ENCODE measurements at regions not wholly inside any gene's neighbourhood (a gene's known extent, or its start where the extent isn't known, plus 50 kb on each side); places are given as distances from the start of the nearest gene placed in this dataset.

- DNase-seq, result no peak
These were observed 1140.1 kb downstream of the BRD1 start for GRCh38 chr22:48687606-48688005.

GRCh38 chr22:48686694-48687302, 1140.9 kb downstream of the BRD1 start:
- DNase-seq, result no peak

GRCh38 chr22:48685767-48686166, 1141.9 kb downstream of the BRD1 start:
- DNase-seq, result no peak

- no peak for DNase-seq
These were observed 1144.0 kb downstream of the BRD1 start for GRCh38 chr22:48683640-48684039.

DNA sequence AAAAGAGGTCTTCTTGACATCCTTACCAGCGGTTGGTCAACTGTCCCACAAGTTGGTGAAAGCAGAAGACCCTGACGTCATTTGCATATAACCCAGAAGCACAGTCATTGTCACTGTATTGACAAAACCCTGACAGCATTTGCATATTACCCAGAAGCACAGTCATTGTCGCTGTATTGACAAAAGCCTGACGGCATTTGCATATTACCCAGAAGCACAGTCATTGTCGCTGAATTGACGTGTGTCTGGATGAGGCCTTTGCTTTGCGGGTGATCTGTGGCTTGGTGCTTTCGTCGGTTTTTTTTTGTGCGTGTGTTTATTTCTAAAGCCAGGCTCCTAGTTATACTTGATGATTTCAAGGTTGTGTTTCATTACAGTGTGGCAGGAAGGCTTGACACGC, 1145.2 kb downstream of the BRD1 start:
- DNase-seq, result no peak

DNA sequence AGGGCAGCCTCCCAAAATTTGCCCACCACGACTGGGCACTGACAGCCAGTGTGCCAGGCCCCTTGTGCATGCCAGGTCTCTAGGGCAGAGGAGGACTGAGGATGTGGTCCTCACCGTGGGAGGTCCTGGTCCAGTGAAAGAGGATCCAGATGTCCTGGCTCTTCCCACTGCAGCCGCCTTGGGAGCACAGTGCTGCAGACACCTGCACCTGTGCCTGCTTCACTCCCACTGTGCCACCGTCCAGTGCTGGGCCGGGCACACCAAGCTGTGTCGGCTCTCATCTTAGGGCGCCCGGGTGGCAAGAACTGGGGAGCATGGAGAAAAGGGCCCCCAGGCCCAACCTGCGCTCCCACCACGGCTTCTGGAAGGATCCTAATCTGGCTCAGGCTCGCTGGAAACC, 1147.1 kb downstream of the BRD1 start:
- DNase-seq, result no peak

DNA sequence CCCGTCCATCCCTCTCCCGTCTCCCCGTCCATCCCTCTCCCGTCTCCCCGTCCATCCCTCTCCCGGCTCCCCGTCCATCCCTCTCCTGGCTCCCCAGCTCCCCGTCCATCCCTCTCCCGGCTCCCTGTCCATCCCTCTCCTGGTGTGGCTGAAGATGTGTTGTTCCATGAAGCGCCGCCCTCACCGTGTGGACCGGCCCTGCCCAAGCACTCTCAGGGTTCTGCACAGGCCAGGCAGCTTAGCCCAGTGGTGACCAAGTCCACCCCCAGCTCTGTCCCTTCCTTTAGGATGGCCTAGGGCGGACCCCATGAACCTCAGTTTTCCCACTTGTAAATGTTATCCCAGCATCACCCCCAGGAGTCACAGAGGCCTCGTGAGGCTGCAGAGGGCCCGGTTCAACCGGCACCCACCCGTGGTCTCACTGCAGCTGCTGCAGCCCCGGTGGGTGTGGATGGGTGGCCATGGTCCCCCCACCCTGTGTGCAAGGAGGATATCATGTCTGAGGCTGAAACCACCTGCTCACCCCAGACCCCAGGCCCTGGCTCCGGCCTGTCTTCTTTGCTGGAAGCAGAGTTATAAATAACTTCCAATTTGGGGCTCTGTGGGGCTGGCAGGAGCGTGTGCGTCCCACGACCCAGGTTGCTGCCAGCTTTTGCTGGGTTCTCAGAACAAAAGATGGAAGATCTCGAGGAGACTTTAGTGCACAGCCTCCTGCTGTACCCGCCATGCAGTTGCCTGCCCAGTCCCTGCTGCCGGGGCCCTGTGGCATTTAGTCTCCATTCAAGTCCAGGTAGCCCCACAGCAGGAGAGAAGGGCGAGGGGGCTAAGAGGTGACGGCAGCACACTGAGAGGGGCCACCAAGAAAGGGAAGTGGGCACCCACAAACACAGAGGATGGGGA, 1147.8 kb downstream of the BRD1 start:
- DNase-seq, result no peak

DNA sequence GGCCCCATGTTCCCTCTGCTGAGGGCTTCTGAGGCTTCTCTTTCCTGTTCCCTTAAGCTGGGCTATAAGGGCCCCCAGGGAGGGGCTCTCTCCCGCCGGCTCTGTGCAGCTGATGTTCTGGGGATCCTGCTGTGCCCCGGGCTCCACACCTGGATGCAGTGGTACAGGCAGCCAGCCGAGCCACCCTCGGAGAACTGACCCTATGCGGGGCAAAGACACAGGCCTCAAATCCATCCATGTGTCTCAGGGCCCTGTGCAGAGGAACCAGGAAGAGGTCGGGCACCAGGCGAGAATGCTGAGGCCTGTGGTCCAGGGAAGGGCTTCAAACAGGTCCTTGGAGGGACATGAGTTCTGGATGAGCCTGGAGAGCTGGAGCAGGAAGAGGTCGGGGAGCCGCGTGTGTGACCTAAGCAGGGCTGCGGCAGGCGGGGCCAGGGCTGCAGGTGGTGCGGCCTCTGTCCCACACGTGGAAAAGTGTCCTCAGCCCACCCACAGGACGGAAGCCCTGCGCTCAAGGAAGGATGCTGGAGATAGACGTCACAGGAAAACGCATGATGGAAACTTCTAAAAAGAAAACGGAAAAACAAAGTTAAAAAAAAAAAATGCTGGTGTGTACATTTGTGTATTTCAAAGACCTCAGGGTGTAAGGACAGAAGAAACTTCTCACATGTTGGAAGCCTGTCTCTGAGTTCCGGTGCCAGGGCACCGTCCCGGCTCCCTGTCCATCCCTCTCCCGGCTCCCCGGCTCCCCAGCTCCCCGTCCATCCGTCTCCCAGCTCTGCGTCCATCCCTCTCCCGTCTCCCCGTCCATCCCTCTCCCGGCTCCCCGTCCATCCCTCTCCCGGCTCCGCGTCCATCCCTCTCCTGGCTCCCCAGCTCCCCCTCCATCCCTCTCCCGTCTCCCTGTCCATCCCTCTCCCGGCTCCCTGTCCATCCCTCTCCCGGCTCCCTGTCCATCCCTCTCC, 1149.2 kb downstream of the BRD1 start:
- no peak for DNase-seq

DNA sequence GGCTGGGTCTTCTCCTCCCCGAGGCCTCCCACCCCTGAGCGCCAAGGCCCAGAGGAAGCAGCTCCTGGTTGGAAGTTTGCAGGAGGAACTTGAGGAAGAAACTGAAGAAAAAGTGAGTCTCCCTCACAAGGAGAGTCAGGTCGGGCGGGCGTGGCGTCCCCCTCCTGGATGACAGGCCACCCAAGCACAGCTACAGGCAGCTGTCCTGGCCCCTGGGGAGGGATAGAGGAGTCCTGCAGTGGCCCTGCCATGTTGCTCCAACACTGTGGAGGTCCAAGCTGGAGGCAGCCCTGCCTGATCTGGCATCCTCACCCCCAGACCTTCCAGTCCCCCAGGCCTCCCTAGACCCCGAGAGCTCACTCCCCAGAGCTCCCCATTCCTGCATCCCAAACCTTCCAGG, 1150.1 kb downstream of the BRD1 start:
- no peak for DNase-seq

GRCh38 chr22:48677168-48677520, 1150.5 kb downstream of the BRD1 start:
- no peak for DNase-seq

DNA sequence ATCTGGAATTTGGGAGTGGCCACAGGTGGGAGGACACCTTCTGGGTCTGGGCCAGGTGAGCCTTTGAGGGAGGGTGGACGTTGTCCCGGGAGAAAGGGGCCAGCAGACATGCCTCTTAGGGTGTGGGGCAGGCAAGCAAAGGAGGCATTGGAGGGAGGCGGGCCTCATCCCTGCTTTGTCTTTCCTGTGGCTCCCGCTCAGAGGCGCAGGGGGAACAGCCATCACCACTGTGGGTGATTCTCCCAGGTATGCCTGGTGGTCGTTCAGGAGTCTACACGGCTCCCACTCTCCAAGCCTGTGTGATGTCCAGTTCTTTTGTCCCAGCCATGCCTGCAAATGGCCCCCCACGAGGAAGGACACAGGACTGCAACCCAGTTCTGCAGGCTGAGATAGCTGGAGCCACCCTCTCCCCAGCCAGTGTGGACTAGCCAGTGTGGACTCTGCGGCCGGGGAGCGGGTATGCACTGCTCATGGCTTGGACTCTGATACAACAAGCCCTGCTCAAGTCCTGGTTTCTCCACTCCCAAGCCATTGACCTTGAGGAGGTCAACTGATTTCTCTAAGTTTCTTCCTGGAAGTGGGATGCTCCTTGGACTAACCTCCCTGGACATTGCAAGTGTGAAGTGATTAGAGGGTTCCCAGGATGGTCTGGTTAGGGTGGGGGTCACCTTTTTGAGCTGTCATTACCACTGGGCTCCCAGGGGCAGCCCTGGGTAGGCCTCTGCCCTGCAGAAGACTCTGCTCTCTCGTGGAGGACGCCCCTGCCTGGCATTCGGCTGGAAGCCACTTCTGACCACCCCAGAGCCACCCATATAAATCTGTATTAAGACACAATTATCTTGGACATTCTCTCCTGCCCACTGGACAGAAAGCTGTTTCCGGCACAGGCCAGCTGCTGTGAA, 1151.2 kb downstream of the BRD1 start:
- DNase-seq, result no peak

DNA sequence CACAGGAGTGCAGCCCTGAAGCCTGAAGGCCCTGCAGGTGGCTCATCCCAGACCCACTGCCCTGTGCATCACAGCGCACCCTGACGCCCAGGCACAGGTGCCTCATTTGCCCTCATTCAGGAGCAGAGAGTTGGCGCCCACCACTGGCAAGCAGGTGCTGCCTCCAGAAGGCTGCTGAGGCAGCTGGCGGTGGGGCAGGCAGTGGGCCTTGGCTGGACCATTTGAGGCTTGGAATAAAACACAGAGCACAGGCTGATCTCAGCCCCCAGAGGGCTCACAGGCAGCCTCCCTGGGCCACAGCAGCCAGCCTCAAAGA, 1151.9 kb downstream of the BRD1 start:
- DNase-seq, result no peak

DNA sequence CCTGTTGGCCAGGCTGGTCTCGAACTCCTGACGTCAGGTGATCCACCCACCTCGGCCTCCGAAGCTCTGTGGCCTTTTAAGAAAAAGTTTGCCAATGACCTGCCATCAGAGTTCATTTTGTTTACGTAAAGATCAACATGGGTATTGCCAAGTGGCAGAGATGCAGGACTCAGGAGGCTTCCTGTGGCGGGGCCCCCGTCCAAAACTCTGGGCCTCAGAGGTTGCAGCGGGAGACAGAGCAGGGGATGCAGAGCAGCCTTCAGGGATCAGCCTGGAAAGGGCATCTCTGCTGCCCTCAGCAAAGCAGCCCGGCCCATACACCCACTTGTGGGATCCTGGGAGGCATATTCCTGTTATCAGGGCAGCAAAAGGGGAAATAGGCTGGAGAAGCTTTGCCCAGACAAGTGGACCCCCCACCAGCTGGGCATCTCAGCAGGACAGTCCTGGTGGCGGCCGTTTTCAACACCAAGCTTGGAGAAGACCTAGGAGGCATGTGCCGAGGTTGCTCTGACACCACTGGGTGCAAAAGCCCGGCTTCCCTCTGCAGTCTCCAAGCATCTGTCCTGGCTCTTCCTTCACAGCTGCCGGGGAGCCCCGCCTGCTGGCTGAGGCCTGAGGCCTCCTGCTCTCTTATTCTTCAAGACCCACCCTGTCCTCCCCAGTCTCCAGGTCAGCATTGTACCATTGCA, 1152.4 kb downstream of the BRD1 start:
- no peak for DNase-seq

DNA sequence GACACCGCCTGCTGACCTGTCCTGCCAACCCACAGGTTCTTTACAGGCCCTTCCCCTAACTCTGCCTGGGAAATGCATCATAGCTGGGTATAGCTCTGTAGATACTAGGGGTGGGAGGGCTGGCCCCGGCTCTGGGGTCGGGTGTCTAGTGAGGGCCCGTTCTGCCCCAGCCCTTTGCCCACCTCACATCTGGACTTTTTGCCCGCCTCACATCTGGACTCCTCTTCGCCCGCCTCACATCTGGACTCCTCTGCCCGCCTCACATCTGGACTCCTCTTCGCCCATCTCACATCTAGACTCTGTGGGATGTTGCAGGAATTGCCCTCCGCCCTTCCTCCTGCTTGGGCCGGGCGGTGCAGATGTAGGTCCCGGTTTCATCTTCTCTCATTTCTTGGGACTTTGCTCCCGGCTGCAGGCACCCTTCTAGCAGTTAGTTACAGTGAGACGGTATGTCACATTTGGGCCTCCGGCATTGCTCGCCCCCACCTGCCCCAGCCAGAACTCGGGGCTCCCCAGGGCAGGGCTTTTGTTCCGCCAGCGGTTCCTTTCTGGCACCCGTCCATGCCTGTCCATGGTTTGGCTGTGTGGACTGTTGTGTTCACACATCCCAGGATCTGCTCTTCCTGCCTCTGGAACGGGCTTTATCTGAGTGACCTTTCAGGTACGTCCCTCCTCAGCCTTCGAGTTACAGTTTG, 1153.7 kb downstream of the BRD1 start:
- no peak for DNase-seq

DNA sequence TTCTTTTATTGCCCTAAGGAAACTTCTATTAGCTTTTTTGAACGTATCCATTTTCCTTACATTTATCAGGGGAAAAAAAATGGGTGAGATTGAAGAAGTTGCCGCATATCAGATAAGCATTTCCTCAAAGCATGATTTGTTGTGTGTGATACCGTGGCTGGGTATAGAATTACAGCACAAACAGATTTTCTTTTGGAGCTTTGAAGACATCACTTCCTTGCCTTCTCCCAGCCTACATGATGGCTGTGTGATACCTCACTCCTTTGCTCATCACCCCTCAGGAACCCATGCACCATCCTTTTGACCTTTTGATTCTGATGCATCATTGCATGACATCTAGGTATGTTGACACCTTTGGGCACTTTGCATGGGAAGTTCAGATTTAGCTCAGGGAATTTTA, 1155.3 kb downstream of the BRD1 start:
- no peak for DNase-seq

GRCh38 chr22:48670731-48671130, 1156.9 kb downstream of the BRD1 start:
- no peak for DNase-seq

- DNase-seq, result no peak
These were observed 1157.5 kb downstream of the BRD1 start for GRCh38 chr22:48669986-48670716.

DNA sequence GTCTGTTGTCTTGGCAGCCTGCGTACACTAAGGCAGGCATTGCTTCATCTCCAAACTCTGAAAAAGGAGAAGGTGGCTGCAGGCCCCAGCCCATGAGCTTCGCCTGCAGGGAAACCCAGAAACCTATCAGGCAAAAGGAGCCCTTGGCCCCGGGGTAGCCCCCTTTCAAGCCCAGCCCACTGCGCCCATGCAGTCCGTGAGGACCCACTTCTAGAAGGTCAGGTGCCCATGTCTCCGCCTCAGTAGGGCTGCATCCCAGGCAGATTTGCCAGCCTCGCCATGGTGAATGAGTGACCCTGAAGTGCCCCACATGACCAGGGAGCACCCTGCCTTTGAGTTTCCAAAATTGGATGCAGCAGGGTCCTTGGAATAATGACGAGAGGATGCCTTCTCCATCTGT, 1158.4 kb downstream of the BRD1 start:
- DNase-seq, result no peak

DNA sequence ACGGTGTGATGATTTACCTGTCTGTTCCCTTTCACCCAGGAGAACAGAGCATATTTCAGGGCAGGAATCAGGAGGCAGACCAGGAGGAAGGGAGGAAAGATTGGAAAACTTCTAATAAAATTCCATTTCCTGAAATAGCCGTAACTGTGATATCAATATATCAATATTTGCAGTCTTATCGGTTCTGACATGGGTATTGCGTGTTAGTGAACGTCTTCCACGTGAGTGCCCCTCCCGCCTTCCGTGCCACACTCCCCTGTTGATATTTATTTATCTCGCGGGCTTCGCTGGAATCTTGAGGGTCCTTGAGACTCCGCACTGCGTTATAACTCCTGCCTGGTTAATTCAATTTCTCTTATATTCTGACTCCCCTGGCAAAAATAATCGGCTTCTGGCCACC, 1160.4 kb downstream of the BRD1 start:
- DNase-seq, result no peak

- DNase-seq, result no peak
These were observed 1161.1 kb downstream of the BRD1 start for GRCh38 chr22:48666620-48667019.
